Osteocyte (in vitro differentiated cells): ENCODE measurements at regions not wholly inside any gene's neighbourhood (a gene's known extent, or its start where the extent isn't known, plus 50 kb on each side); places are given as distances from the start of the nearest gene placed in this dataset.
"Not testable (repeated sequence)": the region's sequence is repeated elsewhere in the genome, so short reads cannot be mapped to it uniquely, and the experiment has no call there.

Experiments
- DNase-seq: peaks from one replicate; pipeline ENCODE4 v3.0.0; 2021; ENCODE audit warnings: mixed read lengths; ENCODE audit not compliant: unreplicated experiment; ENCODE audit errors: extremely low spot score
- H3K27ac Mint-ChIP-seq: one replicate; pipeline ENCODE4 v1.8.0; 2021; ENCODE audit warnings: mild to moderate bottlenecking, mixed read lengths; ENCODE audit not compliant: unreplicated experiment
- H3K27me3 Mint-ChIP-seq: one replicate; pipeline ENCODE4 v1.8.0; 2021; ENCODE audit warnings: mixed read lengths; ENCODE audit not compliant: unreplicated experiment
- H3K36me3 Mint-ChIP-seq: one replicate; pipeline ENCODE4 v1.8.0; 2021; ENCODE audit warnings: mixed read lengths; ENCODE audit not compliant: unreplicated experiment
- H3K4me1 Mint-ChIP-seq: one replicate; pipeline ENCODE4 v1.8.0; 2021; ENCODE audit warnings: mixed read lengths; ENCODE audit not compliant: unreplicated experiment
- H3K4me3 Mint-ChIP-seq: one replicate; pipeline ENCODE4 v1.8.0; 2021; ENCODE audit warnings: mild to moderate bottlenecking, moderate library complexity, mixed read lengths; ENCODE audit not compliant: unreplicated experiment
- H3K9me3 Mint-ChIP-seq: one replicate; pipeline ENCODE4 v1.8.0; 2021; ENCODE audit warnings: mixed read lengths; ENCODE audit not compliant: unreplicated experiment
- TF ChIP-seq, protein P1 (sequence below): fragments of 200-600 bp; sonication (generic); IDR thresholded peaks from 2 replicates; pipeline ENCODE4 v1.5.0; 2021; ENCODE audit warnings: antibody characterized with exemption, mild to moderate bottlenecking, moderate library complexity

DNA sequence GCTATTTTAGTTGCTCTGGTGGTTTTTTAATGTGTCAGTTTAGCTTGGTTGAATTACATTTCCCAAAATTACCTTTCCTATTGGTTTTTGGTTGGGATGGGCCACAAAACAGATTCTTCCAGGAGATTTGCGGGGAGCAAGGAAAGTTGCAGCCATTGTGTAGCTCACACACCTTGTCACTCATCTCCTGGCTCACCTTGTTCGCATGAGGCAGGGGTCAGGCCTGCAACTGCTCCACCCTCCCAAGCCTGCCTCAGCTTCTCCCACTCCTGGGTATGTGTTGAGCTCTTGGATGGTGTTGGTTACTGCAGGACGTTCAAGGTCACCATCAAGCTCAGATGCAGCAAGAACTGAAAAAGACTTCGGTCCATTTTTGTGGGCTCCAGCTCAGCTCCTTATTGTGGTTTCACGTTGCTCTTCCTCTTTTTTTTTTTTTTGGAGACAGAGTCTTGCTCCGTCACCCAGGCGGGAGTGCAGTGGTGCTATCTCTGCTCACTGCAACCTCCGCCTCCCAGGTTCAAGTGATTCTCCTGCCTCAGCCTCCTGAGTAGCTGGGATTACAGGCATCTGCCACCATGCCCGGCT lies 95.6 kb upstream of the METTL14 start:
- TF ChIP-seq, protein P1, sequence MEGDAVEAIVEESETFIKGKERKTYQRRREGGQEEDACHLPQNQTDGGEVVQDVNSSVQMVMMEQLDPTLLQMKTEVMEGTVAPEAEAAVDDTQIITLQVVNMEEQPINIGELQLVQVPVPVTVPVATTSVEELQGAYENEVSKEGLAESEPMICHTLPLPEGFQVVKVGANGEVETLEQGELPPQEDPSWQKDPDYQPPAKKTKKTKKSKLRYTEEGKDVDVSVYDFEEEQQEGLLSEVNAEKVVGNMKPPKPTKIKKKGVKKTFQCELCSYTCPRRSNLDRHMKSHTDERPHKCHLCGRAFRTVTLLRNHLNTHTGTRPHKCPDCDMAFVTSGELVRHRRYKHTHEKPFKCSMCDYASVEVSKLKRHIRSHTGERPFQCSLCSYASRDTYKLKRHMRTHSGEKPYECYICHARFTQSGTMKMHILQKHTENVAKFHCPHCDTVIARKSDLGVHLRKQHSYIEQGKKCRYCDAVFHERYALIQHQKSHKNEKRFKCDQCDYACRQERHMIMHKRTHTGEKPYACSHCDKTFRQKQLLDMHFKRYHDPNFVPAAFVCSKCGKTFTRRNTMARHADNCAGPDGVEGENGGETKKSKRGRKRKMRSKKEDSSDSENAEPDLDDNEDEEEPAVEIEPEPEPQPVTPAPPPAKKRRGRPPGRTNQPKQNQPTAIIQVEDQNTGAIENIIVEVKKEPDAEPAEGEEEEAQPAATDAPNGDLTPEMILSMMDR, result no peak
- Mint-ChIP-seq H3K9me3 (no peaks in the 10 kb centered on the region), H3K27me3 (peaks cover 43% of the 10 kb centered on the region), H3K4me1 (peaks cover 8% of the 10 kb centered on the region), H3K36me3 (no peaks in the 10 kb centered on the region), H3K27ac (no peak overlapping the region), H3K4me3 (no peak overlapping the region)
- DNase-seq, result no peak

DNA sequence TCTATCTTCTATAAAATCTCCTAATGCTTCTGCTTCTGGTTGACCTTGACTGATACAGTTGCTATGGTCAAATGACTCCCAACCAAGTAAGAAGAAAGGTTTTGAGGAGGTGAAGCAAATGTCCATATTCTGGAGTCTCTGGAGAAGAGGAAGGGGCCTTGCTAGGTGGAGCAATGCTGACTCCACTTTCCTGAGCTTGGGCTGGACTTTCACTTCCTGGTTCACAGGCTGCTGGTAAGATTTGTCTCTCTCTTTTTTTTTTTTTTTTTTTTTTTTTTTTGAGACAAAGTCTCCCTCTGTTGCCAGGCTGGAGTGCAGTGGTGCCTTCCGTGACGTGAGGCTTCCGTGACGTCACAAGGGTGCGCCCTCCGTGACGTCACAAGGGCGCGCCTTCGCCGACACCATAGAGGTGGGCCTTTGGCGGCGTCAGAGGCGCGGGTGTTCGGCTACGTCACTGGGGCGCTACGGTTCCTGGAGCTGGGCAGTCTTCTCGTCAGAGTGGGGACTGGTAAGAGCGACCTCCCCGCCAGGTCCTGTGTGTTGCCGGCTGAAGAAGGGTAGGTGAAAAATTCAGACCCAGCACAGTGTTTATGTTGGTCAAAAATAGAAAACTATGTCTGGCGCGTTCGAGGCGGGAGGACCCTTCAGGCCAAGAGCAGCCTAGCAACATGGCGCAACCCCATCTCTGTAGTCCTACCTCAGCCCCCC lies 93.7 kb upstream of the METTL14 start:
- Mint-ChIP-seq H3K27ac (peak overlapping the region; percentile 97), H3K27me3 (peaks cover 26% of the 10 kb centered on the region), H3K4me3 (peak overlapping the region; percentile 85)
- DNase-seq, result peak; percentile 97
- not testable (repeated sequence) for H3K9me3 Mint-ChIP-seq, H3K4me1 Mint-ChIP-seq, H3K36me3 Mint-ChIP-seq

DNA sequence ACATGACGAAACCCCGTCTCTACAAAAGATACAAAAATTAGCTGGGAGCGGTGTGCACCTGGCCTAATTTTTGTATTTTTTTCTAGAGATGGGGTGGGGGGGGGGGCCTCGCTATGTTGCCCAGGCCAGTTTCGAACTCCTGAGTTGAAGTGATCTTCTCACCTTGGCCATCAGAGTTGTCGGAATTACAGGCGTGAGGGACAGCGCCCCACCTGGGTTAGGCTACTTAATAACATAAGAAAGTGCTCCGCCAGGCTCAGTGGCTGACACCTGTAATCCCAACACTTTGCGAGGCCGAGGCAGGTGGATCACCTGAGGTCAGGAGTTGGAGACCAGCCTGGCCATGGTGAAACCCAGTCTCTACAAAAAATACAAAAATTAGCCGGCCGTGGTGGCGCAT lies 92.9 kb upstream of the METTL14 start:
- not testable (repeated sequence) for H3K4me3 Mint-ChIP-seq, H3K36me3 Mint-ChIP-seq, H3K27ac Mint-ChIP-seq, DNase-seq, H3K9me3 Mint-ChIP-seq, H3K4me1 Mint-ChIP-seq
- peaks cover 19% of the 10 kb centered on the region for H3K27me3 Mint-ChIP-seq

DNA sequence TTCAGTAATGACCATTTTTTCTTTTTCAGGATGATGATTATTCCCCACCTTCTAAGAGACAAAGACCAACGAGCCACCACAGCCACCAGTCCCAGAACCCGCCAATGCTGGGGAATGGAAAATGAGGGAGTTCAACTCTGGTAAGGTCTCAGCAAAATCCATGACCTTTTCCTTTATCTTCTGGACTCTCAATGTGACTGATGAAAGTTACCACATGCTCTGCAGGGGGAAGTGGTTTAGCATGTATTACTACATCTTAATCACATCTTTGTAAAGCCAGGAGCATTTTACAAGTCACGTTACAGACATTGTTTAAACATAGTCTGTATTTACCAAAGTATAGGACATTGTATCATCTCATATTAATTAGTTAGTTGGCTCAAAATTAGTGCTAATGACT lies 89.3 kb upstream of the METTL14 start:
- H3K36me3 Mint-ChIP-seq, H3K27ac Mint-ChIP-seq: not testable (repeated sequence)

DNA sequence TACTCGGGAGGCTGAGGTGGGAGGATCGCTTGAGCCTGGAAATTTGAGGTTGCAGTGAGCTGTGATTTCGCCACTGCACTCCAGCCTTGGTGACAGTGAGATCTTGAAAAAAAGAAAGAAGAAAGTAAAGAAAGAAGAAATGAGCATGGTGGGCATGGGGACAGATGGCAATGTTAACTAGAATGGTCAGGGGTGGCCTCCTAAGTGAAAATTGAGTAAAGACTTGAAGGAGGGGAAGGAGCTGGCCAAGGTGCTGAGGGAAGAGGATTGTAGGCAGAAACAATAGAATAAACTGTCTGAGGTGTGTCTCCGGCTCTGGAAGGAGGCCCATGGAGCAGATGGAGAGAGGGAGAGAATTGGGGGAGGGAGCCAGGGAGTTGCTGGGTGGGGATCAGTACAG lies 60.1 kb upstream of the METTL14 start:
- not testable (repeated sequence) for H3K9me3 Mint-ChIP-seq, DNase-seq, H3K27ac Mint-ChIP-seq, H3K4me3 Mint-ChIP-seq, H3K27me3 Mint-ChIP-seq, H3K4me1 Mint-ChIP-seq, H3K36me3 Mint-ChIP-seq

More for the DNA sequence above, 89.3 kb upstream of the METTL14 start:
- not testable (repeated sequence) for H3K4me1 Mint-ChIP-seq, H3K4me3 Mint-ChIP-seq, DNase-seq, H3K9me3 Mint-ChIP-seq, H3K27me3 Mint-ChIP-seq

DNA sequence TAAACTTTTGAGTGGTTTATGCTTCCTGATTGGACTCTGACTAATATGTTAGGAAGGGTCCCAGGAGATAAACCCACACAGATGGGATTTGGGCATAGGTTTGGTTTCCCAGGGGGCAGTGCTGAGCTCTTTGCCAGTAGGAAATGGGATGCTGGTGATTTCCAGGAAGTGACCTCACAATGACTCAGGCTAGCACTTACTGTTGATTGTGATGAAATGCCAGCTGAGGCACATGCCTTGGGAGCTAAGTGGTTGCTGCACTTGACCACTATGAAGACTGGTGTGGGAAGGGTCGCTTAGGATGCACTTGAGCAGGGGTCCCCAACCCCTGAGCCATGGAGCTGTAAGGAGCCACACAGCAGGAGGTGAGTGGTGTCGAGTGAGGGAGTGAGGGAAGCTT lies 55.5 kb upstream of the METTL14 start:
- not testable (repeated sequence) for H3K27ac Mint-ChIP-seq, DNase-seq
- TF ChIP-seq, protein P1, result peak; percentile 12

DNA sequence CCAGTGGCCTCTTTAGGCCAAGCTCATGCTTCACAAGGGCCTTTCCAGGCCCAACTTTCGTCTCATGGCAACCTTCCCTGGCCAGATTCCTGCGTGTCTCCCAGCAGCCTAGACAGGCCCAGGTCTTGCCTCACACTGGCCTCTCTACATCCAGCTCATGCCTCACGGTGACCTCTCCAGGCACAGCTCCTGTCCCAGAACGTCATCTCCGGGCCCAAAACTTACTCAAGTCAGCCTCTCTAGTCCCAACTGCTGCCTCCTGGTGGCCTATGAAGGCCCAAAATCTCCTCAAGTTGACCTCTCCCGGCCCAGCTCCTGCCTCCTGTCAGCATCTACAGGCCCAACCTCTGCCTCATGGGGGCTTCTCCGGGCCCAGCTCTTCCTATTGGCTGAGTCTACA lies 54.3 kb upstream of the METTL14 start:
- H3K4me1 Mint-ChIP-seq, H3K27ac Mint-ChIP-seq, H3K36me3 Mint-ChIP-seq, H3K9me3 Mint-ChIP-seq, H3K4me3 Mint-ChIP-seq, H3K27me3 Mint-ChIP-seq, DNase-seq: not testable (repeated sequence)

More for the DNA sequence above, 55.5 kb upstream of the METTL14 start:
- H3K4me3 Mint-ChIP-seq, H3K27me3 Mint-ChIP-seq, H3K4me1 Mint-ChIP-seq, H3K36me3 Mint-ChIP-seq, H3K9me3 Mint-ChIP-seq: not testable (repeated sequence)

DNA sequence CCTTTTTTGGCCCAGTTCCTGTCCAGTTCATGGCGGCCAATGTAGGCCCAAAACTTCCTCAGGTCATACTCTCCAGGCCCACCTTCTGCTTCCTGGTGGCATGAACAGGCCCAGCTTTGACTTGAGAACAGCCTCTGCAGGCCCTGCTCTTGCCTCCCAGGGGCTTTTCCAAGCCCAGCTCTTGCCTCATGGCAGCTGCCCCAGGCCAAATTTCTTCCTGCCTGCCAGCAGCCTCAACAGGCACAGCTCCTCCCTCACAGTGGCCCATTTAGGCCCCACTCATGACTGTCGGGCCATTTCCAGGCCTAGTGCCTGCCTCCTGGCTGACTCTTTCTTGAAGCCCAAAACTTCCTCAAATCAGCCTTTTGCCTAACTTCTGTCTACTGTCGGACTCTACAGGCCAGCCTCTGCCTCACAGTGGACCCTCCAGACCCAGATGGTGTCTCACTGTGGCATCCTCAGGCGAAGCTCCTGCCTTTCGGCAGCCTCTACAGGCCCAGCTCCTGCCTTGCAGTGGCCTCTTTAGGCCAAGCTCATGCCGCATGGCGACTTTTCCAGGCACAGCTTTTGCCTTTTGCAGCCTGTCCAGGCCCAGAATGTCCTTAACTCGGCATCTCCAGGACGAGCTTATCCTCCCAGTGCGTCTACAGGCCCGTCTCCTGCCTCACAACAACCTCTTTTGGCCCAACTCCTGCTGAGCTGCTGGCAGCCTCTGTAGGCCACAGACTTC lies 53.7 kb upstream of the METTL14 start:
- H3K36me3 Mint-ChIP-seq, DNase-seq, H3K4me1 Mint-ChIP-seq, H3K9me3 Mint-ChIP-seq, H3K4me3 Mint-ChIP-seq, H3K27me3 Mint-ChIP-seq, H3K27ac Mint-ChIP-seq: not testable (repeated sequence)

DNA sequence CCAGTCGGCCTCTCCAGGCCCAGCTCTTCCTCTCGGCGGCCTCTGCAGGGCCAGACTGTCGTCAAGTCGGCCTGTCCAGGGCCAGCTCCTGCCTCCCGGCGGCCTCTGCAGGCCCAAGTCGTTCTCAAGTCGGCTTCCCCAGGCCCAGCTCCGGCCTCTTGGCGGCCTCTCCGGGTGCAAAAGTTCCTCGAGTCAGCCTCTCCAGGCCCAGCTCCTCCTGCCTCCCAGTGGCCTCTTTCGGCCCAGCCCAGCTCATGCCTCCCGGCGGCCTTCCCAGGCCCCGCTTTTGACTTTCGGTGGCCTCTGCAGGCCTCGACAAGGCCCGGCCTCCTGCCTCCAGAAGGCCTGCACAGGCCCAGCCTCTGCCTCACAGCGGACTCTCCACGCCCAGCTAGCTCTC lies 51.7 kb upstream of the METTL14 start:
- not testable (repeated sequence) for DNase-seq, H3K4me3 Mint-ChIP-seq, H3K4me1 Mint-ChIP-seq, H3K36me3 Mint-ChIP-seq, H3K27ac Mint-ChIP-seq, H3K9me3 Mint-ChIP-seq, H3K27me3 Mint-ChIP-seq

DNA sequence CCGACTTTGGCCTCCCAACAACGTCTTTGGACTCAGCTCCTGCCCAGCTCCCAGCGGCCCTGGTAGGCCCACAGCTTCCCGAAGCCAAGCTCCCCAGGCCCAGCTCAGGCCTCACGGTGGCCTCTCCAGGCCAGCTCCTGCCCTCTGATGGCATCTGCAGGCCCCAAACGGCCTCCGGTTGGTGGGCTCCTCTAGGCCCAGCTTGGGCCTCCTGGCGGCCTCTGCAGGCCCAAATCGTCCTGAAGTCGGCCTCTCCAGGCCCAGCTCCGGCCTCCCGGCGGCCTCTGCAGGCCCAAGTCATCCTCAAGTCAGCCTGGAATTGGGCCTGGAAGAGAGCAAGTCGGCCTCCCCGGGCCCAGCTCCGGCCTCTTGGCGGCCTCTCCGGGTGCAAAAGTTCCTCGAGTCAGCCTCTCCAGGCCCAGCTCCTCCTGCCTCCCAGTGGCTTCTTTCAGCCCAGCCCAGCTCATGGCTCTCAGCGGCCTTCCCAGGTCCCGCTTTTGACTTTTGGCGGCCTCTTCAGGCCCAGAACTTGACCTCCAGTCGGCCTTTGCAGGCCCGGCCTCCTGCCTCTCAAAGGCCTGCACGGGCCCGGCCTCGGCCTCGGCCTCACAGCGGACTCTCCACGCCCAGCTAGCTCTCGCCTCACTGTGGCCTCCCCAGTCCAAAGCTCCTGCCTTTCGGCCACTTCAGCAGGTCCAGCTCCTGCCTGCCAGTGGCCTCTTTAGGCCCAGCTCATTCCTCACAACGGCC lies 50.9 kb upstream of the METTL14 start:
- not testable (repeated sequence) for H3K36me3 Mint-ChIP-seq, H3K4me3 Mint-ChIP-seq, H3K27me3 Mint-ChIP-seq, H3K4me1 Mint-ChIP-seq, H3K9me3 Mint-ChIP-seq, H3K27ac Mint-ChIP-seq, DNase-seq
